Fibroblast of lung (primary cell): ENCODE measurements at regions not wholly inside any gene's neighbourhood (a gene's known extent, or its start where the extent isn't known, plus 50 kb on each side); places are given as distances from the start of the nearest gene placed in this dataset.

Experiments used
- DNase-seq, 2 donors: peaks; one replicate each; pipeline versions ENCODE4 v3.0.0 to v3.0.0-alpha.2; 2010; ENCODE audit warnings: low read depth in 2 of 2
- H2AFZ ChIP-seq: 2 replicates; pipeline ENCODE4 v1.5.1; 2012; ENCODE audit warnings: low read length, control low read depth, inconsistent platforms
- H3K27ac ChIP-seq: 2 replicates; pipeline ENCODE4 v1.5.1; 2011; ENCODE audit warnings: low read length, control low read depth; ENCODE audit not compliant: insufficient read depth
- H3K27me3 ChIP-seq: 2 replicates; pipeline ENCODE4 v1.5.1; 2011; ENCODE audit warnings: mild to moderate bottlenecking, low read length; ENCODE audit not compliant: control insufficient read depth, insufficient read depth
- H3K36me3 ChIP-seq: 2 replicates; pipeline ENCODE4 v1.5.1; 2011; ENCODE audit warnings: low read length; ENCODE audit not compliant: control insufficient read depth, insufficient read depth
- H3K4me1 ChIP-seq: 2 replicates; pipeline ENCODE4 v1.5.1; 2011; ENCODE audit warnings: low read length; ENCODE audit not compliant: control insufficient read depth, insufficient read depth; ENCODE audit errors: extremely low read depth
- H3K4me2 ChIP-seq: 2 replicates; pipeline ENCODE4 v1.5.1; 2011; ENCODE audit warnings: low read length, control low read depth; ENCODE audit not compliant: insufficient read depth; ENCODE audit errors: extremely low read depth
- H3K4me3 ChIP-seq, 4 experiments: fragments of 200-600 bp in 1 of 4; sonication (generic) in 1 of 4; replicated peaks in 1 of 4; 2 replicates each; pipeline ENCODE4 v1.5.1; 2011 to 2016; ENCODE audit warnings: low read length in 4 of 4, low read depth in 3 of 4, mild to moderate bottlenecking in 3 of 4, control low read depth in 2 of 4, inconsistent platforms in 1 of 4, mixed read lengths in 1 of 4; ENCODE audit not compliant: insufficient read depth in 1 of 4; ENCODE audit errors: control extremely low read depth in 1 of 4
- H3K79me2 ChIP-seq: 2 replicates; pipeline ENCODE4 v1.5.1; 2012; ENCODE audit warnings: mild to moderate bottlenecking, low read length, inconsistent platforms; ENCODE audit not compliant: control insufficient read depth, insufficient read depth
- H3K9ac ChIP-seq: 2 replicates; pipeline ENCODE4 v1.5.1; 2011; ENCODE audit warnings: mild to moderate bottlenecking, low read length, control low read depth; ENCODE audit not compliant: insufficient read depth
- H3K9me3 ChIP-seq: 2 replicates; pipeline ENCODE4 v1.5.1; 2012; ENCODE audit warnings: low read depth, low read length; ENCODE audit not compliant: control insufficient read depth, insufficient read depth
- H4K20me1 ChIP-seq: 2 replicates; pipeline ENCODE4 v1.5.1; 2011; ENCODE audit warnings: low read length; ENCODE audit not compliant: control insufficient read depth, insufficient read depth; ENCODE audit errors: extremely low read depth
- EZH2 ChIP-seq: IDR thresholded peaks from 2 replicates; pipeline ENCODE4 v1.5.1; 2012; ENCODE audit warnings: low read length, control low read depth, mild to moderate bottlenecking; ENCODE audit errors: missing control alignments
- TF ChIP-seq, protein P1 (sequence below), 2 donors: IDR thresholded peaks in 1 of 2; conservative IDR thresholded peaks in 1 of 2; 1 replicate in 1 of 2; 2 replicates in 1 of 2; pipeline ENCODE4 v1.5.1; 2011 to 2012; ENCODE audit warnings: low read length in 2 of 2, control low read depth in 1 of 2, inconsistent platforms in 1 of 2, low read depth in 1 of 2, mild to moderate bottlenecking in 1 of 2

- no peak for TF ChIP-seq EZH2
- TF ChIP-seq, protein P1, sequence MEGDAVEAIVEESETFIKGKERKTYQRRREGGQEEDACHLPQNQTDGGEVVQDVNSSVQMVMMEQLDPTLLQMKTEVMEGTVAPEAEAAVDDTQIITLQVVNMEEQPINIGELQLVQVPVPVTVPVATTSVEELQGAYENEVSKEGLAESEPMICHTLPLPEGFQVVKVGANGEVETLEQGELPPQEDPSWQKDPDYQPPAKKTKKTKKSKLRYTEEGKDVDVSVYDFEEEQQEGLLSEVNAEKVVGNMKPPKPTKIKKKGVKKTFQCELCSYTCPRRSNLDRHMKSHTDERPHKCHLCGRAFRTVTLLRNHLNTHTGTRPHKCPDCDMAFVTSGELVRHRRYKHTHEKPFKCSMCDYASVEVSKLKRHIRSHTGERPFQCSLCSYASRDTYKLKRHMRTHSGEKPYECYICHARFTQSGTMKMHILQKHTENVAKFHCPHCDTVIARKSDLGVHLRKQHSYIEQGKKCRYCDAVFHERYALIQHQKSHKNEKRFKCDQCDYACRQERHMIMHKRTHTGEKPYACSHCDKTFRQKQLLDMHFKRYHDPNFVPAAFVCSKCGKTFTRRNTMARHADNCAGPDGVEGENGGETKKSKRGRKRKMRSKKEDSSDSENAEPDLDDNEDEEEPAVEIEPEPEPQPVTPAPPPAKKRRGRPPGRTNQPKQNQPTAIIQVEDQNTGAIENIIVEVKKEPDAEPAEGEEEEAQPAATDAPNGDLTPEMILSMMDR (conservative IDR thresholded peaks at IDR 0.05 in 1 of 2, IDR thresholded peaks at IDR 0.05 in 1 of 2; ENCODE audit: low read depth in 1 of 2, low read length in 2 of 2) = no peak
- Histone ChIP-seq H3K79me2 (no peaks in the 10 kb centered on the region), H3K27me3 (no peaks in the 10 kb centered on the region), H3K9ac (no peak overlapping the region), H4K20me1 (no peaks in the 10 kb centered on the region), H3K36me3 (no peaks in the 10 kb centered on the region), H3K27ac (no peak overlapping the region), H2AFZ (no peak overlapping the region), H3K4me2 (no peak overlapping the region), H3K4me3 (no peak overlapping the region), H3K4me1 (no peaks in the 10 kb centered on the region), H3K9me3 (no peaks in the 10 kb centered on the region)
- DNase-seq = peak; percentile 9 to 51
Observed at GRCh38 chr4:132056496-132056895, 1092.6 kb upstream of the PCDH10 start.

DNA sequence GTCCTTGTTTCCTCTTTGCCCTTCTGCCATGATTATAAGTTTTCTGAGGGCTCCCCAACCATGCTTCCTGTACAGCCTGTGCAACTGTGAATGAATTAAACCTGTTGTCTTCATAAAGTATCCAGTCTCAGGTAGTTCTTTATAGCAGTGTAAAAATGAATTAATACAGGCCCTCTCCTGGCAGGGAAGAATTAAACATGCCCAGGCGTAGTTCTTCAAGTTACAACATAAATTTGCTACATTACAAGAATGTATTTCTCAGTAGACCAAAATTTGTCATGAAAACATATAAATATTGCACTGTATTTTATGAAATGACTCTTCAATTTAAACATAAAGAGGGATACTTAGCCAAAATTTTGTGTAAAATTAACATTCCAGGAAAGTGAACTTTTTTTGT, 1089.9 kb upstream of the PCDH10 start:
- no peaks in the 10 kb centered on the region for H3K36me3 ChIP-seq
- H3K4me1 ChIP-seq = no peaks in the 10 kb centered on the region
- no peak for DNase-seq
- H3K4me2 ChIP-seq = no peak overlapping the region
- no peak overlapping the region for H3K4me3 ChIP-seq
- no peaks in the 10 kb centered on the region for H3K9me3 ChIP-seq
- no peak overlapping the region for H3K27ac ChIP-seq
- TF ChIP-seq, protein P1 (conservative IDR thresholded peaks at IDR 0.05 in 1 of 2, IDR thresholded peaks at IDR 0.05 in 1 of 2; ENCODE audit: low read depth in 1 of 2, low read length in 2 of 2) = no peak
- no peak for TF ChIP-seq EZH2
- H3K79me2 ChIP-seq = no peaks in the 10 kb centered on the region
- no peak overlapping the region for H2AFZ ChIP-seq
- no peaks in the 10 kb centered on the region for H3K27me3 ChIP-seq
- no peaks in the 10 kb centered on the region for H4K20me1 ChIP-seq
- H3K9ac ChIP-seq = no peak overlapping the region

DNA sequence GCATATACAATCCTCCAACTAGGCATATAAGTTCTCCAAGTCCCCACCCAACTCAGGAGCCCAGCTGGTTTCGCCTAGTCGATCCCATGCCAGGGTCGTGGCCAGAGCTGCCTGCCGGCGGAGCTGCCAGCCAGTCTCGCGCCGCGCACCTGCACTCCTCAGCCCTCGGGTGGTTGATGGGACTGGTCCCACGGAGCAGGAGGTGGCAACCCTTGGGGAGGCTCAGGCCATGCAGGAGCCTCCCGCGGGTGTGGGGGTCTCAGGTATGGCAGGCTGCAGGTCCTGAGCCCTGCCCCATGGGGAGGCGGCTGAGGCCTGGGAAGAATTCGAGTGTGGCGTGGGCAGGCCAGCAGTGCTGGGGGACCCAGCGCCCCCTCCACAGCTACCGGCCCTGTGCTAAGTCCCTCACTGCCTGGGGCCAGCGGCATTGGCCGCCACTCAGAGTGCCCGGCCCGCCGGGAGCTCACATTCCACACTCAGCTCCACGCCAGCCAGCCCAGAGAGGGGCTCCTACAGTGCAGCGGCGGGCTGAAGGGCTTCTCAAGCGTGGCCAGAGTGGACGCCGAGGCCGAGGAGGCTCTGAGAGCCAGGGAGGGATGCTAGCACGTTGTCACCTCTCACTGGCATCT, 1086.4 kb upstream of the PCDH10 start:
- Histone ChIP-seq H3K79me2 (no peaks in the 10 kb centered on the region), H3K4me1 (no peaks in the 10 kb centered on the region), H3K9ac (no peak overlapping the region), H3K27ac (no peak overlapping the region), H3K4me3 (no peak overlapping the region), H3K36me3 (no peaks in the 10 kb centered on the region), H4K20me1 (no peaks in the 10 kb centered on the region), H3K9me3 (no peaks in the 10 kb centered on the region), H3K27me3 (no peaks in the 10 kb centered on the region), H2AFZ (no peak overlapping the region), H3K4me2 (no peak overlapping the region)
- TF ChIP-seq, protein P1 (conservative IDR thresholded peaks at IDR 0.05 in 1 of 2, IDR thresholded peaks at IDR 0.05 in 1 of 2; ENCODE audit: low read depth in 1 of 2, low read length in 2 of 2) = no peak
- DNase-seq = no peak
